Activated naive CD4-positive, alpha-beta T cell treated with anti-CD3 and anti-CD28 coated beads, Interleukin-2, amount 50 U/mL, for 24 hours (primary cell): ENCODE measurements at regions not wholly inside any gene's neighbourhood (a gene's known extent, or its start where the extent isn't known, plus 50 kb on each side); places are given as distances from the start of the nearest gene placed in this dataset.
"Not testable (repeated sequence)": the region's sequence is repeated elsewhere in the genome, so short reads cannot be mapped to it uniquely, and the experiment has no call there.

Source experiments
- H3K27ac Mint-ChIP-seq: one replicate; pipeline ENCODE4 v1.8.0; 2021; ENCODE audit warnings: mild to moderate bottlenecking, mixed read lengths
- H3K27me3 Mint-ChIP-seq: one replicate; pipeline ENCODE4 v1.8.0; 2021; ENCODE audit warnings: mixed read lengths
- H3K36me3 Mint-ChIP-seq: one replicate; pipeline ENCODE4 v1.8.0; 2021; ENCODE audit warnings: mixed read lengths
- H3K4me1 Mint-ChIP-seq: one replicate; pipeline ENCODE4 v1.8.0; 2021; ENCODE audit warnings: mixed read lengths
- H3K4me3 Mint-ChIP-seq: one replicate; pipeline ENCODE4 v1.8.0; 2021; ENCODE audit warnings: mild to moderate bottlenecking, mixed read lengths
- H3K9me3 Mint-ChIP-seq: one replicate; pipeline ENCODE4 v1.8.0; 2021; ENCODE audit warnings: mixed read lengths

DNA sequence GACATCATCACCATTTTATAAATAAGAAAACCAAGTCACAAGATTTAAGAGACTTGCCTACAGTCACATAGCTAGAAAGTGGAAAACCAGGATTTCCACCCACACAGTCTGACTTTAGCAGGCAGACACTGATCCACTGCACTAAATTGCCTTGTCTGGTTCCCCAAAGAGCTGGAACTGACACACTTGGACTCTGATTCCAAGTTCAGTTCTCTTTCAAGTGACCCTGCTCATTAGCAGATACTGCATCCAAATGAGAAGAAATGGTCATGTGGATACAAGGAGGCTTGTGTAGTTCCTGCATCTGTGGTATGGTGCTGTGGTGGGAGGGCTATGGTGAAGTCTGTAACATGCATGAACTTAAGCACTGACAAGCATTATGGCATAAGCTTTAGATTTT lies 180.1 kb upstream of the MKLN1 start:
- H3K4me3 Mint-ChIP-seq, result no peak overlapping the region
- no peak overlapping the region for H3K27ac Mint-ChIP-seq
- H3K27me3 Mint-ChIP-seq, result no peaks in the 10 kb centered on the region
- H3K9me3 Mint-ChIP-seq, result no peaks in the 10 kb centered on the region
- no peaks in the 10 kb centered on the region for H3K36me3 Mint-ChIP-seq
- no peaks in the 10 kb centered on the region for H3K4me1 Mint-ChIP-seq

DNA sequence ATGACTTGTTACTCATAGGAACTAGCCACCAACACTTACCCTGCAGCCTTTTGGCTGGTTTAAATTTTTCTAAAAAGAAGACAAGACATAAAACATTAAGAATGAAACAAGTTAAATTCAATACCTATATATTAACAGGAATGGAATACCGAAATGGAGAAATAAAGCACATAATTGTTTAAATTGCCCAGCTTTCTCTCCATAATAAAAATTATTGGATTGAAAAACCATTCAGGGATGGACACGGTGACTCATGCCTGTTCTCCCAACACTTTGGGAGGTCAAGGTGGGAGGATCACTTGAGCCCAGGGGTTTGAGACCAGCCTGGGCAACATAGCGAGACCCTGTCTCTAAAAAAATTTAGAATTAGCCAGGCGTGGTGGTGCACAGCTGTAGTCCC lies 179.4 kb upstream of the MKLN1 start:
- Mint-ChIP-seq H3K4me3 (no peak overlapping the region), H3K36me3 (no peaks in the 10 kb centered on the region)

DNA sequence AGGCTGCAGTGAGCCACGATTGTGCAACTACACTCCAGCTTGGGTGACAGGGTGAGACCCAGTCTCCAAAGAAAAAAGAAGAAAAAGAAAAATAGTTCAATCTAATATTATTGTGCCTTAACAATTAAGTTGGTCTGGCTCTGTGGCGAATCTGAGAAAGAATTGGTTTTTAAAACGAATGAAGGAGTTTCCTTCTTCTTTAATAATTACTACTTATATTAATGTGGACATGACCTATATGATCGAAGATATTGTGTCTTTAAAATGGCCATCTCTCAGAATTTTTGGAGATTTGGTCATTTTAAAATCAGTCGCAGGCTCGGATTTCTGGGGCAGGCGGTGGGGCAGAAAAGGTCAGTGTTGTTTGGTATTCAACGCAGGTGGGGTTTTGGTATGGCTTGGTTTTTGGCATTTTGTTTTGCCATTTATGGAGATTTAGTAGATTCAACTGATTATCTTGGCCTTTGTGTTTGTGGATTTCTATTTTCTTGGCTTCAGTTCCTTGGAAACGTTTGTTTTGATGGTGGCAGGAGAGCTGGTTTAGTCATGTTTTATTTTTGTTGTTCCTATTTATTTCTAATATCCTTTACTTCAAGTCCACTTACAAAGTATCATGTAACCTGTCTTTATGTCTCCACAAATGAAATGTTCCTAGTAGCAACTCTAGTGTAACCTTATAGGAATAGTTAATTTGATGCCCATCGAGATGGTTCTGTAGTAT lies 178.8 kb upstream of the MKLN1 start:
- Mint-ChIP-seq H3K9me3 (no peaks in the 10 kb centered on the region), H3K36me3 (no peaks in the 10 kb centered on the region), H3K27me3 (no peaks in the 10 kb centered on the region), H3K27ac (no peak overlapping the region), H3K4me3 (no peak overlapping the region), H3K4me1 (no peaks in the 10 kb centered on the region)

More for the DNA sequence above, 179.4 kb upstream of the MKLN1 start:
- no peaks in the 10 kb centered on the region for H3K4me1 Mint-ChIP-seq
- no peaks in the 10 kb centered on the region for H3K9me3 Mint-ChIP-seq
- no peaks in the 10 kb centered on the region for H3K27me3 Mint-ChIP-seq
- no peak overlapping the region for H3K27ac Mint-ChIP-seq

DNA sequence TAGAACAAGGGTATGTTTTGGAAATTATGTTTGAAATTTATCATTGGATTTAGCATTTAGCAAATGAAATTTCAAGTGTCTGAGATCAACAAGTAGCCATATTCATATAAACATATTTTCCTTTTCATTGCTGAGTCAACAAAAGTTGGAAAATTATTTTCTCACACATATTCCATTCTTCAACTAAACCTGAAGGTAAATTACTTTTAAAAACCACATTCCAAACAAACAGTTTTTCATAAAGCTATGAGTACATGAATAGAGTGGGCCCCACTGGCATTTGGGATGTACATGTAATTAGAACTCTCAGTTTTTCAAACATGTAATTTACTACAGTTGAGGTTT lies 178.3 kb upstream of the MKLN1 start:
- H3K4me3 Mint-ChIP-seq, result no peak overlapping the region
- H3K27ac Mint-ChIP-seq, result no peak overlapping the region
- H3K27me3 Mint-ChIP-seq, result no peaks in the 10 kb centered on the region
- H3K9me3 Mint-ChIP-seq, result no peaks in the 10 kb centered on the region
- no peaks in the 10 kb centered on the region for H3K36me3 Mint-ChIP-seq
- H3K4me1 Mint-ChIP-seq, result no peaks in the 10 kb centered on the region

DNA sequence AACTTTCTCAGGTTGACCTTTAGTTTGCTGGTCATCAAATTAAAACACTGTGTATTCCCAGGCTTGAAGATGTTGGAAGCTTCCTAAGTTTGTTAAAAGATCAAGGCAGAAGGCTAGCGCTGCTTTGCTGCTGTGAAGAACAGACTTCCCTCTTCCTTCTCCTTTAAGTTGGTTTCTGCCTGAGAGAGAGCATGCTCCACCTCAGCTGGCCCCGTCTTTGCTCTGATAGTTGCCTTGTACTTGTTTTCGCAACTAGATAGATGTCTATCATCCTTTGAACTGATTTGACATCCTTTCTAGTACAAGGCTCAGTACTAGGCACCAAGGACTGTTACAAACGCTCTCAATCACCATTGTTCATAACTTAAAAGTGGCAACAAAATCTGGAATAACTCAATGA lies 177.8 kb upstream of the MKLN1 start:
- Mint-ChIP-seq H3K4me3 (no peak overlapping the region), H3K9me3 (no peaks in the 10 kb centered on the region), H3K27me3 (no peaks in the 10 kb centered on the region), H3K36me3 (no peaks in the 10 kb centered on the region), H3K4me1 (no peaks in the 10 kb centered on the region), H3K27ac (no peak overlapping the region)

DNA sequence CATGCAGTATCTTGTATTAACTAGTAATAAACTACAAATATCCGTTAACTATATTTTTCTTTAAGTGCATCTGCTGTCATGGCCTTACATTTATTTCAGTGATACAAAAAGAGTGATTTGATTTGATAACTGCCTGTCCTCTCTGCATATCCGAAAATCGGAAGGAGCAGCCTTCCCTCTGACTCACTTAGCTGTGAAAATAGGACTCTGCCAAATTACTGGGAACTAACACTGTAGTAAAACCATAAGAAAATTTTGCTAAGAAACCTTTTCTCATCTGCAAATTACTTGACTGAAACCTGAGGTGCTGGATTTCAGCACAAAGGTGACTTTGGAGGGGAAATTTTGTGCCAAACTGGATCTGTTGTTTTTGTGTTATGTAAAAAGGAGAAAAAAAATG lies 176.6 kb upstream of the MKLN1 start:
- Mint-ChIP-seq H3K36me3 (no peaks in the 10 kb centered on the region), H3K27me3 (no peaks in the 10 kb centered on the region), H3K4me3 (no peak overlapping the region)

DNA sequence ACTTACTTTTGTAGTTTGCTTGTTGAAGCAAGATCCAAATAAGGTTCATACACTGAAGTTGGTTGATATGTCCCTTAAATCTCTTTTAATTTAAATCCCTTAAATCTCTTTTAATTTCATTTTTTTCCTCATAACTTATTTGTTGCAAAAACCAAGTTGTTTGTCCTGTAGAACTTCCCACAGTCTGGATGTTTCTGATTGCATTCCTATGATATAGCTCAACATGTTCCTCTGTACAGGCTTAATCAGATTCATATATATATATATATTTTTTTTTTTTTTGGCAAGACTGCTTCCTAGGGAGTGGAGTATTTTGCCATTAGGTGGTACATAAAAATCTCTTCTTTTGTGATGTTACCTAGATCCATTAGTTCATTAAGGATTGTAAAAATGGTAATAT lies 174.9 kb upstream of the MKLN1 start:
- H3K27ac Mint-ChIP-seq, result no peak overlapping the region
- no peaks in the 10 kb centered on the region for H3K27me3 Mint-ChIP-seq
- H3K36me3 Mint-ChIP-seq, result no peaks in the 10 kb centered on the region
- H3K4me1 Mint-ChIP-seq, result no peaks in the 10 kb centered on the region
- H3K9me3 Mint-ChIP-seq, result no peaks in the 10 kb centered on the region
- H3K4me3 Mint-ChIP-seq, result no peak overlapping the region

More for the DNA sequence above, 176.6 kb upstream of the MKLN1 start:
- H3K9me3 Mint-ChIP-seq, result no peaks in the 10 kb centered on the region
- H3K4me1 Mint-ChIP-seq, result no peaks in the 10 kb centered on the region
- H3K27ac Mint-ChIP-seq, result no peak overlapping the region

DNA sequence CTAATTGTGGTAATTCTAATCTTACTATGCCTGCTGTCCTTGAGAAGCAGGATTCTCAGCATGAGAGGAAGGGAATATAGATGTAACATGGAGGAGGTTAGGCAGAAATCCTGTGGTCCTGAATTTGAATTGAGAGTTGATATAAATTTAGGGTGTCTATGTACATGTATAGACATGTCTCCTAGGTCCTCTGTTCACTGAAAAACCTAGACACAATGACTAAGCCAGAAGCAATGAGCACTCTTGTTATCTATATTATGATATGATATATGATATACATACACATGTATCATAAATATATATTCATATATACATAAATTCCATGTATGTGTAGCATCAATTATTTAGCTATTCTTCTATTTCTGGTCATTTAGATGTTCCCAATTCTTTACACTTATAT lies 173.3 kb upstream of the MKLN1 start:
- Mint-ChIP-seq H3K27ac (no peak overlapping the region), H3K9me3 (no peaks in the 10 kb centered on the region), H3K4me3 (no peak overlapping the region), H3K27me3 (no peaks in the 10 kb centered on the region), H3K4me1 (no peaks in the 10 kb centered on the region), H3K36me3 (no peaks in the 10 kb centered on the region)

DNA sequence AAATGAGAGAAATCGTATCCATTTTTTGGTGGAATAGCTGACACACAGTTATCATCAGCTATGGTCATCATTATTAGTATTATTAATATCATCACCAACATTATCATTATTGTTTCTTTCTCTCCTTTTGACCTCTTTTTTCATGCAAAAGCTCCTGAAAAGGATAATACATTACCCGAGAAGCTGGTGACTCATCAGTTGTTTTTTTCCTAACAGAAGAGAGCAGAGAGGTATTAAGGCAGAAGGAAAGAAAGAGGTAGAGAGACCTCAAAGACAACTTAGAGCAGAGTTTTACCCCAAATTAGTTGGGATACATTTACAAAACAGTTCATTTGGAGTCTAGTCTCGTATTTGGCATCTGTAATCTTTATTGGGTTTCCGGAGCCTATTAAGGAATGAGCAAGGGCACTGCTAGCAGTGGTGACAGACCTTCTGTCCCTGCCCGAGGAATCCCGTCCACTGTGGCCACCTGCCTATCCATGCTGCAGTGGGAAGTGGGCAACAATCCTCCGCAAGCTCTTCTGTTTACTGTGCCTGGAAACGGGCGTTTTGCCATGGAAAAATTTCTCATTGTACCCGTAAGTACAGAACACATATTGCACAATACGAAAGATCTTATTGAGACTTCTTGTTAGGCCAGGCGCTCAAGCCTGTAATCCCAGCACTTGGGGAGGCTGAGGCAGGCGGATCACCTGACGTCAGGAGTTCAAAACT lies 170.0 kb upstream of the MKLN1 start:
- Mint-ChIP-seq H3K4me1 (no peaks in the 10 kb centered on the region), H3K4me3 (no peak overlapping the region), H3K27me3 (no peaks in the 10 kb centered on the region), H3K9me3 (no peaks in the 10 kb centered on the region), H3K36me3 (no peaks in the 10 kb centered on the region), H3K27ac (no peak overlapping the region)

DNA sequence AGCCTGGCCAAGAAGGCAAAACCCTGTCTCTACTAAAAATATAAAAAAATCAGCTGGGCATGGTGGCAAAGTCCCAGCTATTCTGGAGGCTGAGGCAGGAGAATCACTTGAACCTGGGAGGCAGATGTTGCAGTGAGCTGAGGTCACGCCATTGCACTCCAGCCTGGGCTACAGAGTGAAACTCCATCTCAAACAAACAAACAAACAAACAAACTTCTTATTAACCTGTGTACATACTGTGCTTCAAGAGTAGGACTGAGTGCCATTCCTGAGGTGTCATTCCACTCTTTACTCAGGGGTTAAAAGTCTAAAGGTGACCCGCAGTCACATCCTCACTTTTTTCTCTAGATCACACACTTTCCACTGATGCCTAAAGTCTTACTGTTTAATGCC lies 169.4 kb upstream of the MKLN1 start:
- not testable (repeated sequence) for H3K27me3 Mint-ChIP-seq

DNA sequence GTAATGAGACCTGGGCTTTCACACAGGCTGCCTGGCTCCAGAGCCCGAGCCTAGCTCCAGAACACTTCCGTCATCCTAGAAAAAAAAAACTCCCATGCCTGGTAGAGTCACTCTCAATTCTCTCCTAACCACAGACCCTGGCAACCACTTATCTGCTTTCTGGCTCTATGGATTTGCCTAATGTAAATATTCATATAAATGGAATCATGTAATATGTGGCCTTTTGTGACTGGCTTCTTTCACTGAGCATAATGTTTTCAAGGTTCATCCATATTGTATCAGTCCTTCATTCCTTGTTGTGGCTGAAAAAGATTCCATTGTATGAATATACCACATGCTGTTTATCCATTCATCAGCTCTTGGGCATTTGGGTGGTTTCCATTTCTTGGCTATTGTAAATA lies 167.7 kb upstream of the MKLN1 start:
- Mint-ChIP-seq H3K27ac (no peak overlapping the region), H3K9me3 (no peaks in the 10 kb centered on the region), H3K27me3 (no peaks in the 10 kb centered on the region), H3K4me3 (no peak overlapping the region), H3K36me3 (no peaks in the 10 kb centered on the region), H3K4me1 (no peaks in the 10 kb centered on the region)

More for the DNA sequence above, 169.4 kb upstream of the MKLN1 start:
- H3K9me3 Mint-ChIP-seq, H3K27ac Mint-ChIP-seq, H3K4me1 Mint-ChIP-seq, H3K4me3 Mint-ChIP-seq, H3K36me3 Mint-ChIP-seq: not testable (repeated sequence)

DNA sequence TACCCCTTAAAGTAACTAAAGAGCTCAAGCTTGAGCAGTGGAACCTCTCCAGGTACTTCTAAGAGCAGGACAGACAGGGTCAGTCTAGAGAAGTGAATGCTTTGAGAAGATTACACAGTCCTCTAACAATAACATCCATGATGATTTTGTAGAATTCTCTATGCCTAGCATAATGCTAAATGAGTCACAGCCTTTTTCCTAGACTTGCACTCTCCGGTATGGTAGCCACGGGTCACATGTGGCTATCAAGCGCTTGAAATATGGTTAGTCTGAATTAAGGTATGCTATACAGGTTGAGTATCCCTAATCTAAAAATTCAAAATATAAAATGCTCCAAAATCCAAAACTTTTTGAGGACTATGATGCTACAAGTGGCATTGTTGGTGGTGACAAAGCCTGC lies 166.6 kb upstream of the MKLN1 start:
- Mint-ChIP-seq H3K4me3 (no peak overlapping the region), H3K36me3 (no peaks in the 10 kb centered on the region), H3K4me1 (no peaks in the 10 kb centered on the region), H3K9me3 (no peaks in the 10 kb centered on the region), H3K27me3 (no peaks in the 10 kb centered on the region), H3K27ac (no peak overlapping the region)

DNA sequence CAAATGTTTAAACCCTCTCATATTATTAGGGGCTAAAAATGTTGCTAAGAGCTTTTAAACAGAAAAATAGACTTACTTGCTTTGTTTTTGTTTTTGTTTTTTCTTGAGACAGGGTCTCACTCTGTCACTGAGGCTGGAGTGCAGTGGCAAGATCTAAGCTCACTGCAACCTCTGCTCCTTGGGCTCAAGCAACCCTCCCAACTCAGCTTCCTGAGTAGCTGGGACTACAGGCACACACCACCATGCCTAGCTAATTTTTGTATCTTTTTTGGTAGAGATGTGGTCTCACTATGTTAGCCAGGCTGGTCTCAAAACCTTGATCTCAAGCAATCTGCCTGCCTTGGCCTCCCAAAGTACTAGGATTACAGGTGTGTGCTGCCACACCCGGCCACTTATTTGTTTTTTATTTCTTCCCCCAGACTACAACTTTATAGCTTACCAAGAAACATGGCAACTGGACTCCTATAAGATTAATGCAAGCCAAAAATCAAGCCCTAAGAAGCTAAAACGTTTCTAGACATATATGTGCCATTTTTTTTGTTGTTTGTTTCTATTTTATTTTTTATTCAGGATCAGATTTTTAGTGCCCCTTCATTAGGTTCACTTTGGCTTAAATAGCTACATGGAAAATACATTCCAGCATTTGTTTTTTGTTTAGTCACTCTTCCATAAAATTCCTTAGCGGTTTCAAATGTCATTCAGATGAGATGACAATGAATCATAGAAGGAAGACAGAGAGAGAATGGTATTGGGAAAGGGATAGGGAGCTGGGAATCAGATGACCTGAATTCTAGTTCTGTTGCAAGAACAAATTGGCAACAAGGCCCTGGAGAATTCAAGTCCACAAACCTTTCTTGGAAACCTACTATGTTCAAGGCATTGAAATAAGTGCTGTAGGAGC lies 163.4 kb upstream of the MKLN1 start:
- H3K9me3 Mint-ChIP-seq, result no peaks in the 10 kb centered on the region
- H3K27me3 Mint-ChIP-seq, result no peaks in the 10 kb centered on the region
- H3K4me1 Mint-ChIP-seq, result no peaks in the 10 kb centered on the region
- no peaks in the 10 kb centered on the region for H3K36me3 Mint-ChIP-seq
- H3K4me3 Mint-ChIP-seq, result no peak overlapping the region
- H3K27ac Mint-ChIP-seq, result no peak overlapping the region

DNA sequence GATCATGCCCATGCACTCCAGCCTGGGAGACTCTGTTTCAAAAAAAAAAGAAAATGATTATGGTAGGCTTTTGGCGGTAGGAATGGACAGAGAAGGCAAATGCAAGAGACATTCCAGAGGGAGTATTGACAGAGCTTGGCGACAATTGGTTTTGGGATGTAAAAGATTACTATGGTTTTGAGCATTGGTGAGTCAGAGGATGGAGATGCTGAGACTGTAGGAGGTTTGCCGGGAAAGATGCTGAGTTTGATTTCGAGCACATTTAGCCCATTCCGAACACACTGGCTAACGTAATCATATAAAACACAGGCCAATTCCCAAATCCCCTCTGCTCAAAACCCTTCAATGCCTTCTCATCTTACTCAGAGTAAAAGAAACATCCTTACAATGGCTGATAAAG lies 161.6 kb upstream of the MKLN1 start:
- Mint-ChIP-seq H3K4me3 (no peak overlapping the region), H3K9me3 (no peaks in the 10 kb centered on the region), H3K4me1 (no peaks in the 10 kb centered on the region), H3K27ac (no peak overlapping the region), H3K27me3 (no peaks in the 10 kb centered on the region), H3K36me3 (no peaks in the 10 kb centered on the region)

DNA sequence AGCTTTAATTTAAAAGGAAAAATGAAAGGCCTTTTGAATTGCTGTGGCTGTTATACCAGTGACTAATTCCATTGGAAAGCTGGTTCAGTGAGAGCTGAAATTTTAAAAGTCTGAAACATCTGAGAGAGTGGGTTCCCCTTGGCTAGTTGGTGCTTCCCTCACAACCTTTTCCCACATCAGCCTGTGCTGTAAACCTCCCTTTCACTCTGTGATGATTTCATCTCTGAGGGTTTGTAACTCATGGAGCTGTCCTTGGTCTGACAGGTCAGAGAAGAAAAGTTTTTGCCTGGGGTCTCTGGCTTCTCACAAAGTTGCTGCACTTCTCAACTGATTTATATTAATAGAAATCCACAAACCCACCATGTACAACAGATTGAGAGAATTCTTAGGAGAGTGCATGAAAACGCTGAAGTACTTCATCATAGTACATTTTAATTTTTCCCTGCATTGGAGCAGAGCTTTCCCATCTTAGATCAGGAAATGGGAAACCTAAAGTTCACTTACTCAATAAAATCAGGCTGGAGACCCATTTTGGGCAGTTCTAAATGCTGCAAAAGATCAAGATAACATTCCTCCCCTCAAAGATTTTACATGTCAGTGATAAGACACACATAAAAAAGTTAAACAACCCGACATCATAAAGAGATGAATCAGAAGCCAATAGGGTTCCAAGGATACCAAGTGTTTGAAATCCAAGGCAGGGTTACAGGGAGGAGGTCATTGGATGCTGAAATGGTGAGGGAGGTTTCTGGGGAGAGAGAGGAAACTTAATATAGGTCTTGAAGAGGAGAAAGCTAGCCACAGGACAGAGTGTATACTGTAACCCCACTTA lies 157.0 kb upstream of the MKLN1 start:
- no peaks in the 10 kb centered on the region for H3K4me1 Mint-ChIP-seq
- no peaks in the 10 kb centered on the region for H3K9me3 Mint-ChIP-seq
- H3K4me3 Mint-ChIP-seq, result no peak overlapping the region
- H3K27ac Mint-ChIP-seq, result peak overlapping the region; percentile 5
- H3K36me3 Mint-ChIP-seq, result no peaks in the 10 kb centered on the region
- no peaks in the 10 kb centered on the region for H3K27me3 Mint-ChIP-seq
